Right atrium auricular region (tissue), 2 donors: ENCODE measurements at regions not wholly inside any gene's neighbourhood (a gene's known extent, or its start where the extent isn't known, plus 50 kb on each side); places are given as distances from the start of the nearest gene placed in this dataset.

Source experiments
- DNase-seq: peaks from one replicate; pipeline ENCODE4 v3.0.0-alpha.2; 2019; ENCODE audit warnings: low spot score
- H3K27ac ChIP-seq, 2 donors: fragments of 200-600 bp; sonication (generic); 1 replicate in 1 of 2; 2 replicates in 1 of 2; pipeline ENCODE4 v1.5.1; 2016 to 2019
- H3K27me3 ChIP-seq, 2 donors: fragments of 200-600 bp; sonication (generic); one replicate each; pipeline versions ENCODE4 v1.5.1 to v1.6.0; 2017 to 2019
- H3K36me3 ChIP-seq: fragments of 200-600 bp; sonication (generic); one replicate; pipeline ENCODE4 v1.5.1; 2016
- H3K4me1 ChIP-seq, 2 donors: fragments of 200-600 bp; sonication (generic); one replicate each; pipeline versions ENCODE4 v1.5.1 to v1.6.0; 2017 to 2019
- H3K4me3 ChIP-seq, 2 donors: fragments of 200-600 bp; sonication (generic); 1 replicate in 1 of 2; 2 replicates in 1 of 2; pipeline ENCODE4 v1.5.1; 2017 to 2019; ENCODE audit warnings: mild to moderate bottlenecking in 1 of 2, moderate library complexity in 1 of 2
- H3K9me3 ChIP-seq, 2 donors: fragments of 200-600 bp; sonication (generic); one replicate each; pipeline ENCODE4 v1.5.1; 2019
- TF ChIP-seq, protein P1 (sequence below), 2 donors: fragments of 200-600 bp; sonication (generic); IDR thresholded peaks; one replicate each; pipeline ENCODE4 v1.5.1; 2019; ENCODE audit warnings: antibody characterized with exemption in 2 of 2

DNA sequence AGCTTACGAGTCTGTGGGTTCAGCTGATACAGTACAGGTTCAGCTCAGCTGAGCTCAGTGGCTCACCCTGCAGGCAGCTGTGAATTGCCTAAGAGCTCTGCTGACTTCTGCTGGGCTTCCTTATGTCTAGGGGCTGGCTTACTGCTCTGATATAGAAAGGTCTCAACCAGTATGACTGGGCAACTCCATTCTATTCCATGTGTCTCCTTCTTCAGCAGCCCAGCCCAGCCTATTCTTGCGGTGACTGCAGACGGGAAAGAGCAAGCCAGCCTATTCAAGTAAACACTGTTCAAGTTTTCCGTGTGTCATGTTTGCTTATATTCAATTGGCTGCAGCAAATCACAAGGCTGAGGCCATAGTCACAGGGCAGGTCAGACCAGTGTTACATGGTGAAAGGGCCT is 615.4 kb upstream of the ZFP42 start:
- H3K27ac ChIP-seq = no peak overlapping the region
- H3K36me3 ChIP-seq = no peaks in the 10 kb centered on the region
- TF ChIP-seq, protein P1, sequence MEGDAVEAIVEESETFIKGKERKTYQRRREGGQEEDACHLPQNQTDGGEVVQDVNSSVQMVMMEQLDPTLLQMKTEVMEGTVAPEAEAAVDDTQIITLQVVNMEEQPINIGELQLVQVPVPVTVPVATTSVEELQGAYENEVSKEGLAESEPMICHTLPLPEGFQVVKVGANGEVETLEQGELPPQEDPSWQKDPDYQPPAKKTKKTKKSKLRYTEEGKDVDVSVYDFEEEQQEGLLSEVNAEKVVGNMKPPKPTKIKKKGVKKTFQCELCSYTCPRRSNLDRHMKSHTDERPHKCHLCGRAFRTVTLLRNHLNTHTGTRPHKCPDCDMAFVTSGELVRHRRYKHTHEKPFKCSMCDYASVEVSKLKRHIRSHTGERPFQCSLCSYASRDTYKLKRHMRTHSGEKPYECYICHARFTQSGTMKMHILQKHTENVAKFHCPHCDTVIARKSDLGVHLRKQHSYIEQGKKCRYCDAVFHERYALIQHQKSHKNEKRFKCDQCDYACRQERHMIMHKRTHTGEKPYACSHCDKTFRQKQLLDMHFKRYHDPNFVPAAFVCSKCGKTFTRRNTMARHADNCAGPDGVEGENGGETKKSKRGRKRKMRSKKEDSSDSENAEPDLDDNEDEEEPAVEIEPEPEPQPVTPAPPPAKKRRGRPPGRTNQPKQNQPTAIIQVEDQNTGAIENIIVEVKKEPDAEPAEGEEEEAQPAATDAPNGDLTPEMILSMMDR (IDR thresholded peaks at IDR 0.05) = no peak
- H3K4me1 ChIP-seq = no peaks in the 10 kb centered on the region
- H3K27me3 ChIP-seq = no peaks in the 10 kb centered on the region
- no peak for DNase-seq
- H3K9me3 ChIP-seq = no peaks in the 10 kb centered on the region
- H3K4me3 ChIP-seq = no peak overlapping the region

DNA sequence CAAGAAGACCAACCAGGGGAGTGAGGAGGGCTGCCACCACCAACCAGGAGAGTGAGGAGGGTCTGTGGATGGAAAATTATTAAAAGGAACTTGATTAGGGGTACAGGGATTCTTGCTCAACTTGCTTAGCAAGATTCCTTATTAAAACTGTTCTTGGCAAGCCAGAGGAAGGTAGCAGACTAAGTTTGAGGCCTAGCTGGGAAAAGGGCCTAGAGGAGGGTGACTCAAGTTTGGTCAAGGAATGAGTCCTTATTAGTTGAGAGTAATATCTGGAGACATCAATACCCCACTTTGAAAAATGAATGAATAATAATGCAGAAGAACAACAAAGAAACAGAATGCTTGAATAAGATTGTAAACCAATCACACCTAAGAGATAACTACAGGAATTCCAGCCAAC is 612.4 kb upstream of the ZFP42 start:
- H3K27ac ChIP-seq = no peak overlapping the region
- no peak overlapping the region for H3K4me3 ChIP-seq
- H3K27me3 ChIP-seq = no peaks in the 10 kb centered on the region
- no peaks in the 10 kb centered on the region for H3K36me3 ChIP-seq
- no peaks in the 10 kb centered on the region for H3K9me3 ChIP-seq
- no peak for DNase-seq
- H3K4me1 ChIP-seq = no peaks in the 10 kb centered on the region
- TF ChIP-seq, protein P1 (IDR thresholded peaks at IDR 0.05) = no peak

DNA sequence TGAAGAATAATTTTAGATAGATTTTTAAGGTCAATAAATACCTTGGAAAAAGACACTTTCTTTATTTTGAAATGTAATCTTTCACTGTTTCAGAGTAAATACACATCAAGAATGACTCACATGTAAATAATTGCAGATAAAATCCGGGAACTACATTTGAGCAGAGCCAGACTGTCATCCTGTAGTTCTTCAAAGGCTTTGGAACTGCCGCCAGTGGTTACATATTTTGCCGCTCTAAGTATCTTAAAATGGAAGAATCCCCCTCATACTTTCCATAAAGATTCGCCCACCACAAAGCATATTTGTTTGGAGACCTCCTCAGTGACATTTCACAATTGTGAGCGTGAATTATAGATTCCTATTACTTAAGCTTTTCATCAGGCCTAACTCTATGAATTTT is 607.8 kb upstream of the ZFP42 start:
- Histone ChIP-seq H3K27ac (no peak overlapping the region), H3K27me3 (no peaks in the 10 kb centered on the region), H3K9me3 (no peaks in the 10 kb centered on the region), H3K36me3 (no peaks in the 10 kb centered on the region), H3K4me1 (no peaks in the 10 kb centered on the region), H3K4me3 (no peak overlapping the region)
- no peak for DNase-seq
- TF ChIP-seq, protein P1 (IDR thresholded peaks at IDR 0.05) = no peak

DNA sequence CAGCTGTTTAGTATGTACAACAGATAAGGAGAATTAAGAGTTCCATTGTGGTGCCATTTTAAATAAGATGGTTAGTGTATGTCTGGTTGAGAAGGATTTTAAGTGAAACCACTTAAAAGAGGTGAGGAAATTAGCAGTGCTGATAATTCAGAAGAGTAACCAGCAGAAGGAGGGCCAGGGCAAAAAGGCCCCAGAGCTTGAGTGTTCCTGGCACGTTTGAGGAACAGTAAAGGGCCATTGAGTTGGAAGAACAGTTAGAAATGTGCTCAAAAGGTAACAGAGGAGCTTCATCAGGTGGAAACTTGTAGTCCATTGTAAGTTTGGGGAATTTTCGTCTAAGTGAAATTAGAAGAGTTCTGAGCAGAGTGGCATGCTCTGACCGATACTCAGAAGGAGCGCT is 606.2 kb upstream of the ZFP42 start:
- H3K27ac ChIP-seq = no peak overlapping the region
- no peaks in the 10 kb centered on the region for H3K27me3 ChIP-seq
- TF ChIP-seq, protein P1 (IDR thresholded peaks at IDR 0.05) = no peak
- no peaks in the 10 kb centered on the region for H3K4me1 ChIP-seq
- H3K9me3 ChIP-seq = no peaks in the 10 kb centered on the region
- no peak for DNase-seq
- H3K4me3 ChIP-seq = no peak overlapping the region
- H3K36me3 ChIP-seq = no peaks in the 10 kb centered on the region

- no peak overlapping the region for H3K27ac ChIP-seq
- H3K4me3 ChIP-seq = no peak overlapping the region
- H3K9me3 ChIP-seq = no peaks in the 10 kb centered on the region
- no peaks in the 10 kb centered on the region for H3K36me3 ChIP-seq
- H3K27me3 ChIP-seq = no peaks in the 10 kb centered on the region
- no peaks in the 10 kb centered on the region for H3K4me1 ChIP-seq
- DNase-seq = no peak
- TF ChIP-seq, protein P1 (IDR thresholded peaks at IDR 0.05) = no peak
Observed at GRCh38 chr4:187390646-187391045, 604.9 kb upstream of the ZFP42 start.

DNA sequence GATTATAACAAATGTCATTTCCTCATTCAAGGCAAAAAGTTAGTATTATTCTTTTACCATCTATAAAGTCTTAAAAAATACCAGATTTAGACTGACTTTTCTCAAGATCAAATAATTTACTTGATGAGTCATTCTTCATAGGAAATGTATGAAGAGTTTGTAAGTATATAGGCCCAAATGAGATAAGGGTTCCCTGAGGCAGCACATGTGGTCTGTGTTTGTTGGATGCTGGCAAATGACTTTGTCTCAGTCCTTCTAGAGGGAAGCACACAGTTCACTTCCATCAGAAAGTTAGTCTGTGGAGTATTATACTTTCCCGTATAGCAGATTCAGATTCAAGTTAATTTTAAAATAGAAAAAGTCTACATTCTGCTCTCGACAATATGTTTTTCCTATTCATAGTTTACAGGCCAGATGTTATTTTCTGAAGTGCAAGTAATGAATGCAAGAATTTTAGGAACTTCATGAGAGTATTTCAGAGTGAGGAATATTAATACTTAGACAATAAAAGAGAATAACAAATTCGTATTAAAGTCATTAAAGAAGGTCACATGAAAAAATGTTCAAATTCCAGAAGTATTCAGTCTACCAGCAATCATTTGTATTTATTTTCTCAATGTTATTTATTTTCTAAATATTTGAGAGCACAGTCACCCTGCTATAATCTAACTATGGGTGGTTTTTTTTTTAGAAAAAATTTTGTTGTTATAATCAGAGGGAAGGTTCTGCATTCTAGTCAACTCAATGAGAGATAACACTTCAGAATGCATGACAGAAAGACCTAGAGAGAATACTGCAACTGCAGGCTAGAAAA is 601.8 kb upstream of the ZFP42 start:
- H3K9me3 ChIP-seq = no peaks in the 10 kb centered on the region
- H3K4me1 ChIP-seq = no peaks in the 10 kb centered on the region
- H3K27ac ChIP-seq = no peak overlapping the region
- no peaks in the 10 kb centered on the region for H3K36me3 ChIP-seq
- no peak for DNase-seq
- TF ChIP-seq, protein P1 (IDR thresholded peaks at IDR 0.05) = no peak
- H3K27me3 ChIP-seq = no peaks in the 10 kb centered on the region
- no peak overlapping the region for H3K4me3 ChIP-seq
